HL-60/S4 treated with retinoic acid at 250 ng/mL for 4 days and 3 days (cell line): ENCODE measurements at regions not wholly inside any gene's neighbourhood (a gene's known extent, or its start where the extent isn't known, plus 50 kb on each side); places are given as distances from the start of the nearest gene placed in this dataset.

ENCODE experiments used
- in situ Hi-C: fragments of 300-500 bp; cut with MboI; formaldehyde crosslinking; loops from 2 replicates; pipeline ENCODE4 v1.7.0; 2022; ENCODE audit warnings: low sequenced_read_pairs

DNA sequence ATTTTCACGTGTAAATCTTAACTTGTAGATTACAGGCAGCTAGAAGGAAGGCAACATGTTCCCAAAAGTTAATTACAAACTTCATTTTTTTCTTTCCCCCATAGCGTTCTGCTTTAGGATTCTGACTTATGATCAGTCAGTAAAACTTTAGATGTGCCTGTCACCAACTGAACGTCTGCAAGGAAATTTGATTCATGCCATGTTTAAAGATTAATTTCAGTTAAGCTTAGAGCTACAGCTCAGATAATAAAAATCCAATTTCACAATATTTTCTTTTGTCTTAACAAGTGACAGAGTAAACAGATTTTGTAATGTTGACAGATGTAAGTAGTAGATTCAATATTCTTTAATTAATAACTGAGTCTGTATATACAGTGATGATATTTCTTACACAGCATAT lies 253.1 kb downstream of the NFKBIZ start:
- in situ Hi-C loops: no loop called here

DNA sequence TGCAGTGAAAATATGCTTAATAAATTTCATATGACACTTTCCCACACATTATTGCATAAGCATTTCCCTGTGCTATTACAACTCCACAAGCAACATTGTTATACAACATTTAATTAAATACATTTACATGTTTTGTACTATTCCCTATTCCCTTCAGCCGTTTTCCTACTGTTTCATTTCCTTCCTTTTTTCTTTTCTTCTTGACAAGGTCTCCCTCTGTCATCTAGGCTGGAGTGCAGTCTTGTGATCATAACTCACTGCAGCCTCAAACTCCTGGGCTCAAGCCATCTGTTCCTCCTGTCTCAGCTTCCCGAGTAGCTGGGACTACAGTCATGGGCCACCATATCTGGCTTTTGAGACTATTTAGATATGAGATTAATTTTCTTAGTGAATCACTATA lies 254.7 kb downstream of the NFKBIZ start:
- in situ Hi-C loops: no loop called here

DNA sequence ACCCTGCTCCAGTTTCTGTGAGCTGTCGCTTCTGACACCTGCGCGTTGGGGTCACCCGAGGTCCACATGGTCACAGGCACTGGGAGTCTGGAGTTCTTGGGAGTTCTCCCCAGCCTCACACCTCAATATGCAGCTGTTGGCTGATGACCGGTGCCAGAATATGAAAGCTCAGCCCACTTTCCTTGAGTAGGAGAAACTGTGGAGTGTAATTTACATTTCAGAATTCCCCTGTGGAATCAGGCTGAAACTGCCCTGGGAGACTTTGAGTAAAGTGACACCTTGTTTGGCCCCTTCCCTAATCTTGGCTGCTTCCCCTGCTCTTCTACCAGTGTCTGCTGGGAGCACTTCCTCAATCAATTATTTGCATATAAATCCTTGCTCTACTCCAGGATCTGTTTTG lies 255.9 kb downstream of the NFKBIZ start:
- in situ Hi-C loops: no loop called here

DNA sequence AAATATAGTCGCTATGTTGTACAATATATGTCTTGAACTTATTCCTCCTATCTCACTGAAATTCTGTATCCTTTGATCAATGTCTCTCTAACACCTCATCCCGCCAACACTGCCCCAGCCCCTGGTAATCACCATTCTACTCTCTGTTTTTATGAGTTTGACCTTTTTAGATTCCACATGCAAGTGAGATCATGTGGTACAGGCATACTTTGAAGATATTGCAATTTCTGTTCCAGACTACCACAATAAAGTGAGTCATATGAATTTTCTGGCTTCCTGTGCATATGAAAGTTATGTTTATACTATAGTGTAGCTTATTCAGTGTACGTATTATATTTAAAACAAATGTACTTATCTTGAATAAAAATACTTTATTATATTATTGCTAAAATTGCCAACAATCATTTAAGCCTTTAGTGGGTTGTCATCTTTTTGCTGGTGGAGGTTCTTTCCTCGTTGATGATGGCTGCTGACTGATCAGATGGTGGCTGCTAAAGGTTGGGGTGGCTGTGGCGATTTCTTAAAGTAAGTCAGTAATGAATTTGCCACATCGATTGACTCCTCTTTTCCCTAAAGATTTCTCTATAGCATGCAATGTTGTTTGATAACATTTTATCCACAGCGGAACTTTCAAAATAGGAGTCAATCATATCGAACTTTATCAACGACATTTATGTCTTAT lies 257.2 kb downstream of the NFKBIZ start:
- in situ Hi-C loops: no loop called here

DNA sequence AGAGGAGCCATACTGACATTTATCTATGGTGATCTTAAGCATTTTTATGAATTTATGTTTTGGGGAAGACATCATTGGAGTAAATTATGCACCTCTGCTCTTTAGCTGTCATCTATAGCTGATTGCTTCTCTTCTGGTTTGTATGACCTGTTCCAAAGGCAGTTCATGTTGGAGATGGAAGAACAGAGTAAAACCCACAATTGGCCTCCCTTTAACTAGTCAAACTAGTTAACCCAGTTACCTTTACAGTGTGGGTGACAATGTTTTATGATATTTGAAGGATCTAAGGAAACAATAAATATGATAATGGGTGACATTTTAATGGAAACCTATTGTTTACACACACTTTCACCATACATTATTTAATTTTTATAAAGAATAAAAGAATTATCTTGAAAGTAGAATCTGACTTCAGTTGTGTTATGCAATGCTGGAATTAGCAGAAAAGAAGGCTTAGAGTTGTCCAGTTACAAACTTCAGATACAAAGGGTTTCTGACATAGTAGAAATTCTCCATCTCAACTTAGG lies 263.5 kb downstream of the NFKBIZ start:
- in situ Hi-C loops: no loop called here

DNA sequence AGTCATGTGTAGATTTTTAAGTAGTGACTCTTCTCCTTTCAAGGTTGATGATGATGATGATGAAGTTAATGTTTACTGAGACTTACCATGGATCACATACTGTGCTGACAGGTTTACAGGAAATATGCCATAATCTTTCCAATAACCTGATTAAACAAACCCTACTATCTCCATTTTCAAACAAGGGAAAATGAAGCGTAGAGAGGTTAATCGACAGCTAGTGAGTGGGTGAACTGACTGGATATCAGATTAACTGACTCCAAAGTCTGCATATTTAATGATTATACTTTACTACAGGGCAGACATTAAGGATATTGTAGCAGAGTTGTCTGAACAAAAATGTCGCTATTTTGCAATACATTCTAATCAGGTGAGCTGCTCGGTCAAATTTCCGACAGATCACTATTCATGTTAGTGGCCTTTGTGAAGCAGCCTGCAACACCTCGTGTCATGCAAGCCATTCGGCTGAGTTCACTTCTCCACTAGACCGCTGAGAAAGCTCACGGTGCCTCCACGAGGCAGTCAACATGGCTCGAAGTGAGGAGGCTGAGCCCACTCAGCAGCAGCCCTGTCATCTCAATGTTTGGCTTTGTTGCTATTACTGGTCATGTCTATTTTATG lies 264.2 kb downstream of the NFKBIZ start:
- in situ Hi-C loops: no loop called here

DNA sequence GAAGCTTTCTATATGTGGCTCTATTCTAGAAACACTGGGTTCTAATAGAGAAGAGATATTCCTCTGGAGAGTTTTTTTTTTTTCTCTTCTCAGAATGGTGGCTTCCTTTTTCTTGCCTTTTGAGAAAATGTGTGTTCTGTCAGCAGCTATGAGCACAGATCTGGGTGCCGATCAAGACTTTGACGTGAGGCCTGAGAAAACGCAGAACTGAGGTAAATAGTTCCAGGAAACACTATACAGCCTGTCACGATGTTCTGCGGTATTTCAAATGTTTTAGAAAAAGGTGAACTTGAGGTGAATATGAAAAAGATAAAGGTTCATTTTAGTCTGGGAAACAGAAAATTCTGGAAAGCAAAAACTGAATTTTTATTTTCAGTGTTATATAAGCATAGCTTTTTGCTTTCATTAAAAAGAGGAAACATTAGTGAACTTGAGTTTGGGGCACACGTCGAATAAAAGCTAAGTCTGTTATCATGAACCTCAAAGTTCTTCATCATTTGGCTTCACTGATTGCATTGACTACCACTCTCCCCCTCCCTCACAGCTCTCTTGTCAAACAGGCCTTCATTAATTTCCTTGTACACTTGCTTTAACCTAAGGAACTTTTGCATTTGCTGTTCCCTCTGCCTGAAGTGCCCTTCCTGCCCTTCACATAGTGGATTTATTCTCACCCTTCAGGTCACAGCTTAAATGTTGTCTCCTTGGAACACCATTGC lies 265.1 kb downstream of the NFKBIZ start:
- in situ Hi-C loops: no loop called here

DNA sequence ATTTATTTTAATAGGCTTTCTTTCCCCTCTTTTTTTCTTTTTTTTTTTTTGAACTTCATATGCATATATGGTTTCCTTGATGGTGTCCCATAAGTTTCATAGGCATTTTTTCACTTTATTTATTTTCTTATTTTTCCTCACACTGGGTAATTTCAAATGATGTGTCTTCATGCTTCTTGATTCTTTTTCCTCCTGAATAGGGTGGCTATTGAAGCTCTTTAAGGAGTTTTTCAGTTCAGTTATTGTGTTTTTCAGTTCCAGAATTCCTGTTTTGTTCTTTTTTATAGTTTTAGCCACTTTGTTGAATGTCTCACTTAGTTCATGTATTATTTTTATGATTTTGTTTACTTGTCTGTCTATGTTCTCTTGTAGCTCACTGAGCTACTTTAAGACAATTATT lies 273.2 kb downstream of the NFKBIZ start:
- in situ Hi-C loops: no loop called here

DNA sequence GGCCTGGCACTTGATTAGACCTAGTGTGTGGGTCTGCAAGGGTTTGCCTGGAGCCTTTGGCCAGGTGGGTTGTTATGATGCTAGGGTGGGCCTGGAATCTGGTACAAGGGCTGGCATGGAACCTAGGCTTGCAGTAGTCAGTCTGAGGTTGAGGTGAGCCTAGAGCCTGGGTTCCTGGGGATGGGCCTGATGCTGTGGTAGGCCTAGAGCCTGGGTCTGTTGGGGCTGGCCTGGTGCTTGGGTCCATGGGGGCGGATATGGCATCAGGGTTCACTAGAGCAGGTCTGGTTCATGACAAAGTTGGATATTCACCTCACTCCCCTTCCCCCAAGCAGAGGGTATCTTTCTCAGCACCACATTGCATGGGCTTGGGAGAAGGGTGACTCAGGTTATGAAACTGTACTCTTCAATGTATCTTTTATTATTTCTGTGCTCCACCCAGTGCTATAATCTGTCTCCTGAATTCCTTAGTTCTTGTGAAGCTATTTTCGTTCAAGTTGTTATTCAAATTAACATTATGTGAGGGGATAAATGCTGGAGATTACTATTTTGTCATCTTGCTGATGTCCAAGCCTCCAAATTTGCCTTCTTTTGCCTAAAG lies 274.4 kb downstream of the NFKBIZ start:
- in situ Hi-C loops: no loop called here

DNA sequence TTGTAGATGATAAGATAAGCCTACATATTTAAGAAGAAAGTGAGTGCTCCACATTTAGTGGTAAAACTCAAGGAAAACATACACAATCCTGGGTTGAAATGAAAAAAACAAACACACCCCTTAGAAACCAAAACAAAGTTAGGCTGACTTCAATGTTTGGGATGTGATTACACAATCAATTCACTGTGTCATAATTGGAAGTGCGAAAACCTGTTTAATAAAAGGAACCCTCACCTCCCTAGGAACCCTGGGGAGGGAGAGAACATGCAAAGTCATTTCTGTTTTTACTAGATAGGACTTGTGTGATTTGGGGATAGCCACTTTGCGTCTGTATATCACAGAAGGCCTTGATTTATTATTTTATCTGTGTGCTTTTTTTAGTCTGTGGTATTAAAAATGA lies 275.0 kb downstream of the NFKBIZ start:
- in situ Hi-C loops: no loop called here

DNA sequence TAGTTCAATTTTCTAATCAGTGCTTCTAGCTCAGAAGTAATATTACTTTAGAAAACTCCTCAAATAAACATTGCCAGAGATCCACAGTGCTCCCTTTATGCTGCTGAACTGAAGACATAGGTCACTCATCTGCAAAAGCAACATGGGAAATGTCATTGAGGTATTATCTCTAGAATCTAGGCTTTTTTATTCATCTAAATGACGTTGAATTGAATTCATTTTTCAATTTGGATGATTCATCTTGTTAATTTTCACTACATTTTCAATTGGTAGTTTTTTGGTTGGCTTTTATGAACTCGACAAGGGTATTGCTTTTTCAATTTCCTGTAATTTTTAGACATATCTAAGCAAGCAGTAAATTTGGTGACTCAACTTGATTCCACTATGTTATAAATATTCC lies 275.4 kb downstream of the NFKBIZ start:
- in situ Hi-C loops: no loop called here

DNA sequence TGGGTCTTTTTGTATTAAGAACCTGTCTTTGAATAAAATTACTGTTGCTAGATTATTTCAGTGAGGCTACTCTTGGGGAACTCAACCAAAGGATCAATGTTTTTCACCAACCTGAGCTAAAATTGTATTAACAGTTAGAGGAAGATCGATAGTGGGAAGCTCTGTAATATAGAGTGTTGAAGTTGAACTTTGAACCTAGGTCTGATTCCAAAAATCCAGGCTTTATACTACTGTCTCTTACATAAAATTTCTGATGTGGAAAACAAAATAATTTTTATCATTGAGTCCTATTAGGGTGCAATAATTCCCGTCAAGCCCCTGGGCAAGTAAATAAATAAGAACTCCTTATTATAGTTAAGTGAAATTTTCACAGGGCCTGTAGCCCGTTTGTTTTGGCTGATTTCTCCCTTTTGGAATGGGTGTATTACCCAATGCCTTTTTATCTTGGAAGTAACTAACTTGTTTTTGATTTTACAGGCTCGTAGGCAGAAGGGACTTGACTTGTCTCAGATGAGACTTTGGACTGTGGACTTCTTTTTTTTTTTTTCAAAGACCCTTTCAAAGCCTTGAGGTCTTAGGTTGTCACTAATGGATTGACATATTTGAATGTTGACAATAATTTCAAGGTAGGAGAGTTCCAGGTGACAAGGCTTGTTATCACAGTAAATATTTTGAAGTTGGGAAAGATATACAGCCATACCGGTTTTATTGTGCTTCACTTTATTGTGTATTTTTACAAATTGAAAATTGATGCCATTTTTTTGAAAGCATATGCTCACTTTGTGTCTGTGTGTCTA lies 276.1 kb downstream of the NFKBIZ start:
- in situ Hi-C loops: no loop called here

DNA sequence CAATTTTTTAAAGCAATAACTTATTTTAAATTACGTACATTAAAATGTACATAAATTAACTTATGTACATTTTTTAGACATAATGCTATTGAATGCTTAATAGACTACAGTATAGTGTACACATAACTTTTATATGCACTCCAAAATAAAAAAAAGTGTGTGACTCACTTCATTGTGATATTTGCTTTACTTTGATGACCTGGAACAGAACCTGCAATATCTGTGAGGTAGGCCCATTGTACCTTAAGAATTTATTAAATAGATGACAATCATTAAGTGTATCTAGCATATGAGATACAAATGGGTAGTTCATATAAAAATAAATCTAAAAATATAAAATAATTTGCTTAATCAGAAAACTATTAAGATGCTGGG lies 276.7 kb downstream of the NFKBIZ start:
- in situ Hi-C loops: no loop called here

DNA sequence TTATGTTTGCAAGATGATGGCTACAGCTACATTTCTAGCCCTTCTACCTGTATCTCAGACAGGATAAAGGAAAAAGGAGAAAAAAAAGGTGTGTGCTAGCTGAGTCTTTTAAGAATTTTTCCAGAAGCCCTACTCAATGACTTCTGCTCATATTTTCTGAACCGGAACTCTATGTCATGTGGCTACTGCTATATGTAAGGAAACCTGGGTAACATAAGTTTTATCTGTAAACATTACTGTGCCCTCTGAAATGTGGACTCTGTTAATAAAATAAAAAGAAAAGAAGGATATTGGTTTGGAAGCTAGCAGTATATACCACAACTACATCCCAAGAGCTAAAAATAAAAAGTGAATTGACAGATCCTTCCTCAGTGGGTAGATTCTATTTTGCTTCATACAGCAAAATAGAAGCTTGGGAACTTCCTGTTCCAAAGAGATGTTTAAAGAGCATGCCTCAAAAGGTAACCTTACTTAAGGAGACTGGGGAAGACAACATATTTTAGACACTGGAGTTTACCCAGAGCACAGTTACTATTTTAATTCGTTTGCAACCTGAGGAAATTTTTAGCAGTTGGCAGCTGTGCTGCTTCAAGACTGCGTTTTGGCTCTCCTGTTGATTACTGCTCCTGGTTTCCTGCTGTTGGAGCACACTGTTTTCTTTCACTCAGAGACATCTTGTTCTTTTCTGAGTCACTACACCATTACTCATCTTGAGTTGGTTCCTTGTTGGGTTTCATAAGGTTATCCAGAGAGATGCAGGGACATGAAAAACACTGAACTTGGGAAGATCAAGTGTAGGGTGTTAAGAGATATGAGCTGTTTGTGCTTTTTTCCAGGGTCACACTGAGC lies 280.7 kb downstream of the NFKBIZ start:
- in situ Hi-C loops: no loop called here

DNA sequence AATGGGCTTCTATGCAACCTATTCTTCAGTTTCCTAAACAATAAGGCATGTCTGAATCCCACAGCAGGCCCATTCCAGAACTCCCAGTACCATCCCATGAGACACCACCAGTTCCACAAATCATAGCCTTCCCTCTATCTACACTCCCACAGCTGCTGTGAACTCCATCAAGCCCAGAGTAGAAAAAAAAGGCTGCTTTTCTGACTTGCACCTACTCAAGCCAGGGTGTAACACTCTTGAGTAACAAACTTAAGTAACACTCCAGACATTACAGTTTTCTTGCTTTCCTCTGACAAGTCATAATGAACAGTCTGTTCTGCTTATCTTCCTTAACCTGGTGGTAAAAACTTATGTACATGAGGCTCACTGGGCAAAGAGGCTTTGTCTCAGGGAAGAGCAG lies 283.1 kb downstream of the NFKBIZ start:
- in situ Hi-C loops: no loop called here

DNA sequence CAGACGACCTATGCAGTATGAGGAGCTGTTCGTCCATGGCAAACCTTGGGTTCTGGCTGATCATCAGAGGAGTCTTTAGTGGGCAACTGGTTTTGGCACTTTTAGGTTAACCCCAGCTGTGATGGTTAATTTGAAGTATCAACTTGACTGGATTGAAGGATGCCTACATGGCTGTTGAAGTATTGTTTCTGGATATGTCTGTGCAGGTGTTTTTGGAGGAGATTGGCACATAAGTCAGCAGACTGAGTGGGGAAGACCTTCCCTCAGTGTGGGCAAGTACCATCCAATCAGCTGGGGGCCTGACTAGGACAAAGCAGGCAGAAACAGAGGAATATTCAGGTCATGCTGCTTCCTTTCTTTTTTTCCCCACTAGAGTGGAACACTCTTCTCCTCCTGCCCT lies 284.1 kb downstream of the NFKBIZ start:
- in situ Hi-C loops: no loop called here

DNA sequence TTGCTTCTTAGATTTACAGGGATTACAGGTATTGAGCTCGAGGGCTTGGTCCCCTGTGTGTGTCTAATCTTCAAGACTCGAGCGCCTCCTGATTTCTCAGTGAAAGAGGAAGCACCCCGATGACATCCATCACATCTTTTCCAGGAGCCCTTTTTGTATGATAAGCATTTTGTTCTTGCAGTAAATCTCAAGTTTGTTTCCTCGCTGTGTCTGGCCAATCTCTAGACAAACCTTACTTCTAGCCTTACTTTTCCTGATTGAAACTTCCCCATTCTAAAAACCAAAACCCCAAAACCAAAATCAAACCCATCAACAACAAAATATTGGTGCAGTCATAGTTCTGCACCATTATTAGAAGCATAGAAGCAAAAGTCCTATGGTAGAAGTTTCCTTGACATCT lies 286.0 kb downstream of the NFKBIZ start:
- in situ Hi-C loops: no loop called here

DNA sequence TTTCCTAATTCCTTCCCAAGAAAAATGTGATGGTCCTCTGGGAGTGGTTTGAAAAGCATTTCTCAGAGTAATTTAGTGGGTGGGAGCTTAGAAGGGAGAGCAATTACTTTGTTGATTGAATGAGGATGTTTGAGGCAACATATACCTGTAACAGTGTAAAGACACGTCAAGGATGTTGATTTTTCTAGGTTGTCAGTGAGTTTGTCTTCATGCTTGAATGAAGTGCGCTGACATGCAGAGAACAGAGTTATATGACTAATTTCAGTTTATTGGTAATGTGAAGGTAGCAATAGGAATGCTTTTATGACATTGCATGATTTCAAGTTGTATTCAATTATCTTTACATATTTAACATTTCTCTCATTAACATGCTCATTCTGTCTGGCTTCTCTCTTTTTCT lies 286.9 kb downstream of the NFKBIZ start:
- in situ Hi-C loops: no loop called here

DNA sequence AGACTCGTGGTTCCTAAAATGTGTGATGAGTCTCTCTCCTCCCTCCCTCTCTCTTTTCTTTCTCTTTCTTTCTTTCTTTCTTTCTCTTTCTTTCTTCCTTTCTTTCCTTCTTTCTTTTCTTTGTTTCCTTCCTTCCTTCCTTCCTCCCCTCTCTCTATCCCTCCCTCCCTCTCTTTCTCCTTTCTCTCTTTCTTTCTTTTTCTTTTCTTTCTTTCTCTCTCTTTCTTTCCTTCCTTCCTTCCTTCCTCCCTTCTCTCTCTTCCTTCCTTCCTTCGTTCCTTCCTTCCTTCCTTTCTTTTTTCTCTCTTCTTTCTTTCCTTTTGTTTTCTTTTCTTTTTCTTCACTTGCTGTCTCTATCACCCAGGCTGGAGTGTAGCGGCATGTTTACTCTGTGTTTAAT lies 290.8 kb downstream of the NFKBIZ start:
- in situ Hi-C loops: no loop called here
